ENCODE measurements at regions not wholly inside any gene's neighbourhood (a gene's known extent, or its start where the extent isn't known, plus 50 kb on each side); places are given as distances from the start of the nearest gene placed in this dataset.

GRCh38 chr5:92956886-92957285 lies 624.1 kb downstream of the NR2F1-AS1 start:
- no peak for DNase-seq (ENCODE audit: low read depth in 6 of 9, low spot score in 9 of 9)
- H3K27me3 ChIP-seq (ENCODE audit: control insufficient read depth in 2 of 2, insufficient read depth in 1 of 2, low read length in 1 of 2) = no peaks in the 10 kb centered on the region
- H3K4me3 ChIP-seq (ENCODE audit: low read length in 2 of 2) = no peak overlapping the region
- H3K9me3 ChIP-seq (ENCODE audit: control insufficient read depth in 2 of 2, insufficient read depth in 1 of 2, low read length in 1 of 2) = peaks cover 2 to 9% of the 10 kb centered on the region in 2 donors
- no peak overlapping the region for H3K27ac ChIP-seq (ENCODE audit: low read depth in 1 of 2, low read length in 1 of 2)
- no peaks in the 10 kb centered on the region for H3K4me1 ChIP-seq (ENCODE audit: control insufficient read depth in 2 of 2, insufficient read depth in 2 of 2, low read length in 2 of 2)
- WGBS = 87% methylated on average over 5 of the region's 5 CpGs
- no peaks in the 10 kb centered on the region for H3K36me3 ChIP-seq (ENCODE audit: control insufficient read depth in 2 of 2, insufficient read depth in 2 of 2, low read length in 1 of 2)

DNA sequence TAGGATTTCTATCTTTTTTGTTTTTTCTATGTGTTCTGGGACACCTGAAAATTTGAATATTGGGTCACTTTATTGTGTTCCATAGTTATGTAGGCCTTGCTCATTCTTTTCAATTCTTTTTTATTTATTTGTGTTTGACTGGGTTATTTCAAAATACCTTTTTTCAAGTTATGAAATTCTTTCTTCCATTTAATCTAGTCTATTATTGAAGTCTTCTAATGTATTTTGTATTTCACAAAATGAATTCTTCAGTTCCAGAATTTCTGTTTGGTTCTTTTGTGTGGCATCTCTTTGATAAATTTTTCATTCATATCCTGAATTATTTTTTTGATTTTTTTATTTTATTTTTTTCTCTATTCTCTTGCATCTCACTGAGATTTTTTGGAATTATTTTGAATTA lies 628.8 kb downstream of the NR2F1-AS1 start:
- no peak for DNase-seq (ENCODE audit: low read depth in 6 of 9, low spot score in 9 of 9)
- Histone ChIP-seq H3K9me3 (ENCODE audit: control insufficient read depth in 2 of 2, insufficient read depth in 1 of 2, low read length in 1 of 2) (peaks cover 2 to 9% of the 10 kb centered on the region in 2 donors), H3K27ac (ENCODE audit: low read depth in 1 of 2, low read length in 1 of 2) (no peak overlapping the region), H3K27me3 (ENCODE audit: control insufficient read depth in 2 of 2, insufficient read depth in 1 of 2, low read length in 1 of 2) (no peaks in the 10 kb centered on the region), H3K4me1 (ENCODE audit: control insufficient read depth in 2 of 2, insufficient read depth in 2 of 2, low read length in 2 of 2) (no peaks in the 10 kb centered on the region), H3K36me3 (ENCODE audit: control insufficient read depth in 2 of 2, insufficient read depth in 2 of 2, low read length in 1 of 2) (no peaks in the 10 kb centered on the region), H3K4me3 (ENCODE audit: low read length in 2 of 2) (no peak overlapping the region)

DNA sequence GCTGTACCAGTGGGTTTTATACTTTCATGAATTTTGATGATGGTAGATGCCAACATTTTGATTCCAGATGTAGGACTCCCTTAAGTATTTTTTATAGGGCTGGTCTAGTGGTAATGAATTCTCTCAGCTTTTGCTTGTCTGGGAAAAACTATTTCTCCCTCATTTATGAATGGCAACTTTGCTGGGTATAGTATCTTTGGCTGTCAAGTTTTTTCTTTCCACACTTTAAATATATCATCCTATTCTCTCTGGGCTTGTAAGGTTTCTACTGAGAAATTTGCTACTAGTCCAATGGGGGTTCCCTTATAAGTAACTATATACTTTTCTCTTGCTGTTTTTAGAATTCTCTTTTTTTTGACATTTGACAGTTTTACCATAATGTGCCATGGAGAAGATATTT lies 629.3 kb downstream of the NR2F1-AS1 start:
- H3K9me3 ChIP-seq (ENCODE audit: control insufficient read depth in 2 of 2, insufficient read depth in 1 of 2, low read length in 1 of 2) = peaks cover 2 to 9% of the 10 kb centered on the region in 2 donors
- no peak overlapping the region for H3K4me3 ChIP-seq (ENCODE audit: low read length in 2 of 2)
- no peaks in the 10 kb centered on the region for H3K36me3 ChIP-seq (ENCODE audit: control insufficient read depth in 2 of 2, insufficient read depth in 2 of 2, low read length in 1 of 2)
- H3K27me3 ChIP-seq (ENCODE audit: control insufficient read depth in 2 of 2, insufficient read depth in 1 of 2, low read length in 1 of 2) = no peaks in the 10 kb centered on the region
- no peak overlapping the region for H3K27ac ChIP-seq (ENCODE audit: low read depth in 1 of 2, low read length in 1 of 2)
- no peaks in the 10 kb centered on the region for H3K4me1 ChIP-seq (ENCODE audit: control insufficient read depth in 2 of 2, insufficient read depth in 2 of 2, low read length in 2 of 2)
- no peak for DNase-seq (ENCODE audit: low read depth in 6 of 9, low spot score in 9 of 9)

- 98% methylated on average over 8 of the region's 8 CpGs for WGBS
- H3K27ac ChIP-seq (ENCODE audit: low read depth in 1 of 2, low read length in 1 of 2) = no peak overlapping the region
- DNase-seq (ENCODE audit: low read depth in 6 of 9, low spot score in 9 of 9) = no peak
- no peak overlapping the region for H3K4me3 ChIP-seq (ENCODE audit: low read length in 2 of 2)
- no peaks in the 10 kb centered on the region for H3K27me3 ChIP-seq (ENCODE audit: control insufficient read depth in 2 of 2, insufficient read depth in 1 of 2, low read length in 1 of 2)
- H3K4me1 ChIP-seq (ENCODE audit: control insufficient read depth in 2 of 2, insufficient read depth in 2 of 2, low read length in 2 of 2) = no peaks in the 10 kb centered on the region
- H3K9me3 ChIP-seq (ENCODE audit: control insufficient read depth in 2 of 2, insufficient read depth in 1 of 2, low read length in 1 of 2) = no peaks in the 10 kb centered on the region
- no peaks in the 10 kb centered on the region for H3K36me3 ChIP-seq (ENCODE audit: control insufficient read depth in 2 of 2, insufficient read depth in 2 of 2, low read length in 1 of 2)
These were observed 634.5 kb downstream of the NR2F1-AS1 start for GRCh38 chr5:92946546-92946945.

- Histone ChIP-seq H3K36me3 (ENCODE audit: control insufficient read depth in 2 of 2, insufficient read depth in 2 of 2, low read length in 1 of 2) (no peaks in the 10 kb centered on the region), H3K27me3 (ENCODE audit: control insufficient read depth in 2 of 2, insufficient read depth in 1 of 2, low read length in 1 of 2) (no peaks in the 10 kb centered on the region), H3K9me3 (ENCODE audit: control insufficient read depth in 2 of 2, insufficient read depth in 1 of 2, low read length in 1 of 2) (no peaks in the 10 kb centered on the region), H3K27ac (ENCODE audit: low read depth in 1 of 2, low read length in 1 of 2) (no peak overlapping the region), H3K4me1 (ENCODE audit: control insufficient read depth in 2 of 2, insufficient read depth in 2 of 2, low read length in 2 of 2) (no peaks in the 10 kb centered on the region), H3K4me3 (ENCODE audit: low read length in 2 of 2) (no peak overlapping the region)
- DNase-seq (ENCODE audit: low read depth in 6 of 9, low spot score in 9 of 9) = no peak
These were observed 635.4 kb downstream of the NR2F1-AS1 start for GRCh38 chr5:92945605-92946097.

DNA sequence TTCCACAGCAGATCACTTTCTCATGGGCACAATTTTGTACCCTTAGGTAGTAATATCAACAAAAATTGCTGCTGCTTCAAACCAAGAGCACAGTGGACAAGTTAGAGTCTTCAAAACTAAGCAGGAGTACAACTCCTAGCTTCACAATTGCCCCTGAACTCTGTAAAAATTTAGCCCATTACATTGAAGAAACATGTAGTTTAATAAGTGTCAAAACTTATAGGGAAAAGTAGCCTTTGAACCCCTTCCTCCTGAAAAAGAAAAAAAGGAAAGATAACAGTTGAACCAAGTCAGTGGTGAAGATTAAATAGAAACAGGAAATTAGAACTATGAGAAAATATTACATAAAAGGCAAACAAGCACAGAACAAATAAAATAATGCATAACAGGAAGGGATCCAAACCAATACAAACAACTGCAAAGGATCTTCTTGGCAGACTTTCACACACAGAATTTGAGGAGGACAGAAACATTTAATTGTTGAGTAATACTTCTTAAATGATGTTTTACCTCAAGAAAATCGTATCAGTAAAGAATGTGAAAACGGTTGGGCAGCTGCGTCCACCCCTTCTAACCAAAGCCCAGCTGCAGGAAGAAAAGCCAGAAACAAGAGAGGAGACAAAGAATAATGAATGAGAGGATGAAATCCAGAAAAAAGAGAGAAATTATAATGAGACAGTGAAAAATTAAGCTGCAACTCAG lies 636.0 kb downstream of the NR2F1-AS1 start:
- 86% methylated on average over 3 of the region's 3 CpGs for WGBS
- Histone ChIP-seq H3K27ac (ENCODE audit: low read depth in 1 of 2, low read length in 1 of 2) (no peak overlapping the region), H3K36me3 (ENCODE audit: control insufficient read depth in 2 of 2, insufficient read depth in 2 of 2, low read length in 1 of 2) (no peaks in the 10 kb centered on the region), H3K4me1 (ENCODE audit: control insufficient read depth in 2 of 2, insufficient read depth in 2 of 2, low read length in 2 of 2) (no peaks in the 10 kb centered on the region), H3K27me3 (ENCODE audit: control insufficient read depth in 2 of 2, insufficient read depth in 1 of 2, low read length in 1 of 2) (no peaks in the 10 kb centered on the region), H3K9me3 (ENCODE audit: control insufficient read depth in 2 of 2, insufficient read depth in 1 of 2, low read length in 1 of 2) (no peaks in the 10 kb centered on the region), H3K4me3 (ENCODE audit: low read length in 2 of 2) (no peak overlapping the region)
- no peak for DNase-seq (ENCODE audit: low read depth in 6 of 9, low spot score in 9 of 9)

- Histone ChIP-seq H3K4me3 (ENCODE audit: low read length in 2 of 2) (no peak overlapping the region), H3K27ac (ENCODE audit: low read depth in 1 of 2, low read length in 1 of 2) (no peak overlapping the region), H3K36me3 (ENCODE audit: control insufficient read depth in 2 of 2, insufficient read depth in 2 of 2, low read length in 1 of 2) (no peaks in the 10 kb centered on the region), H3K4me1 (ENCODE audit: control insufficient read depth in 2 of 2, insufficient read depth in 2 of 2, low read length in 2 of 2) (no peaks in the 10 kb centered on the region), H3K9me3 (ENCODE audit: control insufficient read depth in 2 of 2, insufficient read depth in 1 of 2, low read length in 1 of 2) (no peaks in the 10 kb centered on the region), H3K27me3 (ENCODE audit: control insufficient read depth in 2 of 2, insufficient read depth in 1 of 2, low read length in 1 of 2) (no peaks in the 10 kb centered on the region)
- no peak for DNase-seq (ENCODE audit: low read depth in 6 of 9, low spot score in 9 of 9)
- WGBS = 94% methylated on average over 2 of the region's 2 CpGs
These were observed 636.7 kb downstream of the NR2F1-AS1 start for GRCh38 chr5:92944337-92944736.

DNA sequence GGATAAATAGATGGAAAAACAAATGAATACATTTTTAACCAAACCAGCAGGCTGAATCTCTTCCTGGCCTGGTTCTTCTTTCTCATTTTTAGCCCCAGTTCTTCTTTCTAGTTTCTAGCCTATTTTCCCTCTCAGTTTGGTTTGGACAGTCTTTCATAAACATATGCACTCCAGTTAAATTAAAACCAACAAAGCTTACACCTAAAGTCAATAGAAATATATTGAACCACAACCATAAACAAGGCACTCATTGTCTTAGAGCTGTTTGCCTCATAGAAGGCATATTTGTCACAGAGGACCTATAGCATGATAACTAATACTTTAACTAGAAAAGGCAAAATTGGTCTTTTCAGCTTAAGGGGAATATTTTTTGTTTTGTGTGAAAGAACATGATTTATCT lies 638.3 kb downstream of the NR2F1-AS1 start:
- Histone ChIP-seq H3K27ac (ENCODE audit: low read depth in 1 of 2, low read length in 1 of 2) (no peak overlapping the region), H3K4me1 (ENCODE audit: control insufficient read depth in 2 of 2, insufficient read depth in 2 of 2, low read length in 2 of 2) (no peaks in the 10 kb centered on the region), H3K4me3 (ENCODE audit: low read length in 2 of 2) (no peak overlapping the region), H3K36me3 (ENCODE audit: control insufficient read depth in 2 of 2, insufficient read depth in 2 of 2, low read length in 1 of 2) (no peaks in the 10 kb centered on the region), H3K27me3 (ENCODE audit: control insufficient read depth in 2 of 2, insufficient read depth in 1 of 2, low read length in 1 of 2) (no peaks in the 10 kb centered on the region), H3K9me3 (ENCODE audit: control insufficient read depth in 2 of 2, insufficient read depth in 1 of 2, low read length in 1 of 2) (no peaks in the 10 kb centered on the region)
- DNase-seq (ENCODE audit: low read depth in 6 of 9, low spot score in 9 of 9) = no peak

DNA sequence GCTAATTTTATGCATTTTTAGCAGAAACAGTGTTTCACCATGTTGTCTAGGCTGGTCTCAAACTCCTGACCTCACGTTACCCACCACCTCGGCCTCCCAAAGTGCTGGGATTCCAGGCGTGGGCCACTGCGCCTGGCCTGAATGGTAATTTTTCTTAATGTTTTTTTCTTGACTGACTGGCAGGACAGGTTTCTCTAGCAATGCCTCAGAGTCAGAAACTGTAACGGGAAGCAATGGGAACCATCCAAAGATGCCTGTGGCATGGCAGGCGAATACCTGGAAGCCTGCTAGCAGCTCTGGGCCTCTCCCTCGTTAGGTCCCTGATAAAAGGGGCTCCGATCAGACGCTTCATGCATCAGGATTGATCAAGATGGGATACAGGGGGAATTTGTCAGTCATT lies 639.2 kb downstream of the NR2F1-AS1 start:
- no peaks in the 10 kb centered on the region for H3K36me3 ChIP-seq (ENCODE audit: control insufficient read depth in 2 of 2, insufficient read depth in 2 of 2, low read length in 1 of 2)
- H3K27ac ChIP-seq (ENCODE audit: low read depth in 1 of 2, low read length in 1 of 2) = no peak overlapping the region
- no peaks in the 10 kb centered on the region for H3K9me3 ChIP-seq (ENCODE audit: control insufficient read depth in 2 of 2, insufficient read depth in 1 of 2, low read length in 1 of 2)
- H3K4me3 ChIP-seq (ENCODE audit: low read length in 2 of 2) = no peak overlapping the region
- H3K4me1 ChIP-seq (ENCODE audit: control insufficient read depth in 2 of 2, insufficient read depth in 2 of 2, low read length in 2 of 2) = no peaks in the 10 kb centered on the region
- no peak for DNase-seq (ENCODE audit: low read depth in 6 of 9, low spot score in 9 of 9)
- 90% methylated on average over 9 of the region's 9 CpGs for WGBS
- H3K27me3 ChIP-seq (ENCODE audit: control insufficient read depth in 2 of 2, insufficient read depth in 1 of 2, low read length in 1 of 2) = no peaks in the 10 kb centered on the region

GRCh38 chr5:92939428-92939827 lies 641.6 kb downstream of the NR2F1-AS1 start:
- Histone ChIP-seq H3K9me3 (ENCODE audit: control insufficient read depth in 2 of 2, insufficient read depth in 1 of 2, low read length in 1 of 2) (no peaks in the 10 kb centered on the region), H3K27me3 (ENCODE audit: control insufficient read depth in 2 of 2, insufficient read depth in 1 of 2, low read length in 1 of 2) (no peaks in the 10 kb centered on the region), H3K36me3 (ENCODE audit: control insufficient read depth in 2 of 2, insufficient read depth in 2 of 2, low read length in 1 of 2) (no peaks in the 10 kb centered on the region), H3K27ac (ENCODE audit: low read depth in 1 of 2, low read length in 1 of 2) (no peak overlapping the region), H3K4me3 (ENCODE audit: low read length in 2 of 2) (no peak overlapping the region), H3K4me1 (ENCODE audit: control insufficient read depth in 2 of 2, insufficient read depth in 2 of 2, low read length in 2 of 2) (no peaks in the 10 kb centered on the region)
- no peak for DNase-seq (ENCODE audit: low read depth in 6 of 9, low spot score in 9 of 9)
- 6% methylated on average over 4 of the region's 4 CpGs for WGBS
